ENCODE measurements at regions not wholly inside any gene's neighbourhood (a gene's known extent, or its start where the extent isn't known, plus 50 kb on each side); places are given as distances from the start of the nearest gene placed in this dataset.
"Not testable (repeated sequence)": the region's sequence is repeated elsewhere in the genome, so short reads cannot be mapped to it uniquely, and the experiment has no call there.

- Histone ChIP-seq H3K4me3 (peak overlapping the region; percentile 40), H3K9ac (ENCODE audit: insufficient read depth in 1 of 2, low read depth in 2 of 2, low read length in 2 of 2) (peak overlapping the region in 1 of 2 experiments; percentile 85; a peak in 3 of 4 replicates), H3K79me2 (ENCODE audit: control insufficient read depth, insufficient read depth, low read length) (peaks cover 32% of the 10 kb centered on the region), H3K4me2 (ENCODE audit: insufficient read depth, low read length) (0 out of 2 replicates have a peak overlapping the region, but pooled peaks have one; percentile 29), H2AFZ (ENCODE audit: low read depth, low read length) (peak overlapping the region; percentile 60; the same call in 1 of the 2 replicates)
- H3K4me1 ChIP-seq (replicated peaks in 1 of 2; ENCODE audit: control insufficient read depth in 2 of 2, insufficient read depth in 2 of 2, low read length in 2 of 2); H3K36me3 ChIP-seq (ENCODE audit: control insufficient read depth, insufficient read depth, low read length); H4K20me1 ChIP-seq (replicated peaks; ENCODE audit: control insufficient read depth, insufficient read depth, low read length); FAIRE-seq; BruUV-seq (replicated peaks); in situ Hi-C loops (cut with MboI); H3K9me3 ChIP-seq (replicated peaks; ENCODE audit: control insufficient read depth, insufficient read depth, low read depth, low read length); H3K9me1 ChIP-seq (ENCODE audit: control insufficient read depth, insufficient read depth, low read length); H3K27ac ChIP-seq (ENCODE audit: extremely low read depth, low read depth, low read length); POLR2A ChIA-PET; H3K27me3 ChIP-seq (ENCODE audit: control insufficient read depth in 2 of 2, insufficient read depth in 2 of 2, low read length in 2 of 2); ATAC-seq; CTCF ChIA-PET (ENCODE audit: low intra/inter-chr PET ratio): not testable (repeated sequence)
- DNase-seq (ENCODE audit: extremely low read depth in 1 of 4, low spot score in 3 of 4), result peak in 1 of 4 experiments; percentile 23
- intact Hi-C loops (cut with micrococcal nuclease), result loop anchor here (1.0 kb wide), 1 partner anchor 53 kb away; no protein-coding TSS in a partner anchor
- TF ChIP-seq CC2D1A (IDR thresholded peaks at IDR 0.05), result peak; percentile 63
- peak; percentile 51 for TF ChIP-seq ASH1L (IDR thresholded peaks at IDR 0.05; ENCODE audit: borderline replicate concordance, low read depth, partially characterized antibody)
- peak; percentile 69 for TF ChIP-seq NFYB (IDR thresholded peaks at IDR 0.05; ENCODE audit: extremely low read depth, insufficient read length)
- peak; percentile 4 for TF ChIP-seq FOS (IDR thresholded peaks at IDR 0.05; ENCODE audit: extremely low read depth, insufficient read length)
- 13% methylated on average over 10 of the region's 37 CpGs for WGBS (ENCODE audit: insufficient coverage, low coverage, missing lambda C conversion rate)
Observed at GRCh38 chr3:163551915-163552658, 1526.2 kb downstream of the SI start.

GRCh38 chr3:163548015-163548414 lies 1530.3 kb downstream of the SI start:
- Histone ChIP-seq H3K4me1 (replicated peaks in 1 of 2; ENCODE audit: control insufficient read depth in 2 of 2, insufficient read depth in 2 of 2, low read length in 2 of 2) (no peaks in the 10 kb centered on the region), H2AFZ (ENCODE audit: low read depth, low read length) (no peak overlapping the region), H3K9me1 (ENCODE audit: control insufficient read depth, insufficient read depth, low read length) (no peaks in the 10 kb centered on the region), H3K79me2 (ENCODE audit: control insufficient read depth, insufficient read depth, low read length) (peaks cover 3% of the 10 kb centered on the region; the same call in 1 of the 3 replicates), H3K27ac (ENCODE audit: extremely low read depth, low read depth, low read length) (no peak overlapping the region), H3K9me3 (replicated peaks; ENCODE audit: control insufficient read depth, insufficient read depth, low read depth, low read length) (no peaks in the 10 kb centered on the region), H3K27me3 (ENCODE audit: control insufficient read depth in 2 of 2, insufficient read depth in 2 of 2, low read length in 2 of 2) (no peaks in the 10 kb centered on the region), H4K20me1 (replicated peaks; ENCODE audit: control insufficient read depth, insufficient read depth, low read length) (no peaks in the 10 kb centered on the region), H3K9ac (ENCODE audit: insufficient read depth in 1 of 2, low read depth in 2 of 2, low read length in 2 of 2) (no peak overlapping the region), H3K4me3 (no peak overlapping the region), H3K36me3 (ENCODE audit: control insufficient read depth, insufficient read depth, low read length) (no peaks in the 10 kb centered on the region), H3K4me2 (ENCODE audit: insufficient read depth, low read length) (no peak overlapping the region)
- no peak for FAIRE-seq
- in situ Hi-C loops (cut with MboI), result no loop called here
- no peak for TF ChIP-seq MCM3 (IDR thresholded peaks at IDR 0.05)
- no peak for TF ChIP-seq PHF8 (IDR thresholded peaks at IDR 0.05; ENCODE audit: borderline replicate concordance, low read length)
- no peak for TF ChIP-seq CBX3 (IDR thresholded peaks at IDR 0.05; ENCODE audit: borderline replicate concordance in 1 of 2, low read length in 2 of 2)
- TF ChIP-seq NFYB (IDR thresholded peaks at IDR 0.05; ENCODE audit: extremely low read depth, insufficient read length), result no peak
- no peak for TF ChIP-seq USF2 (CRISPR knock-in tag; IDR thresholded peaks at IDR 0.05)
- no peak for TF ChIP-seq NFE2 (IDR thresholded peaks at IDR 0.05; ENCODE audit: low read depth)
- TF ChIP-seq, protein P1, sequence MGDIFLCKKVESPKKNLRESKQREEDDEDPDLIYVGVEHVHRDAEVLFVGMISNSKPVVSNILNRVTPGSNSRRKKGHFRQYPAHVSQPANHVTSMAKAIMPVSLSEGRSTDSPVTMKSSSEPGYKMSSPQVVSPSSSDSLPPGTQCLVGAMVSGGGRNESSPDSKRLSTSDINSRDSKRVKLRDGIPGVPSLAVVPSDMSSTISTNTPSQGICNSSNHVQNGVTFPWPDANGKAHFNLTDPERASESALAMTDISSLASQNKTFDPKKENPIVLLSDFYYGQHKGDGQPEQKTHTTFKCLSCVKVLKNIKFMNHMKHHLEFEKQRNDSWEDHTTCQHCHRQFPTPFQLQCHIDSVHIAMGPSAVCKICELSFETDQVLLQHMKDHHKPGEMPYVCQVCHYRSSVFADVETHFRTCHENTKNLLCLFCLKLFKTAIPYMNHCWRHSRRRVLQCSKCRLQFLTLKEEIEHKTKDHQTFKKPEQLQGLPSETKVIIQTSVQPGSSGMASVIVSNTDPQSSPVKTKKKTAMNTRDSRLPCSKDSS (IDR thresholded peaks at IDR 0.05; ENCODE audit: low read depth, partially characterized antibody), result no peak
- no peak for ATAC-seq
- intact Hi-C loops (cut with micrococcal nuclease), result no loop called here
- no TSS peak for BruUV-seq (replicated peaks)
- 33% methylated on average over 1 of the region's 1 CpG for WGBS (ENCODE audit: insufficient coverage, low coverage, missing lambda C conversion rate)
- DNase-seq (ENCODE audit: extremely low read depth in 1 of 4, low spot score in 3 of 4), result no peak
- ChIA-PET POLR2A (no interaction called here), CTCF (ENCODE audit: low intra/inter-chr PET ratio) (no interaction called here)
